CD4-positive, alpha-beta memory T cell (primary cell): ENCODE measurements at regions not wholly inside any gene's neighbourhood (a gene's known extent, or its start where the extent isn't known, plus 50 kb on each side); places are given as distances from the start of the nearest gene placed in this dataset.

ENCODE experiments used
- CTCF ChIA-PET: fragments of 350-600 bp; sonication (Branson Sonifier 250); formaldehyde crosslinking; loops from one replicate; lab custom pipeline; 2021; ENCODE audit warnings: inconsistent platforms; ENCODE audit not compliant: partially characterized antibody; lab: Charles Lee
- POLR2A ChIA-PET: fragments of 350-600 bp; sonication (Branson Sonifier 250); formaldehyde crosslinking; loops from one replicate; lab custom pipeline; 2021; ENCODE audit not compliant: partially characterized antibody; lab: Charles Lee
- DNase-seq, 5 donors: peaks; one replicate each; pipeline versions ENCODE4 v3.0.0 to v3.0.0-alpha.2; 2020 to 2022; ENCODE audit warnings: mixed read lengths in 1 of 5
- H3K27ac ChIP-seq: one replicate; pipeline ENCODE4 v1.7.0; 2013; ENCODE audit warnings: low read depth, low read length
- H3K27me3 ChIP-seq: 2 replicates; pipeline ENCODE4 v1.7.0; 2013; ENCODE audit warnings: mild to moderate bottlenecking, low read length, moderate library complexity; ENCODE audit not compliant: insufficient read depth
- H3K36me3 ChIP-seq: 2 replicates; pipeline ENCODE4 v1.7.0; 2013; ENCODE audit warnings: mild to moderate bottlenecking, low read length, moderate library complexity; ENCODE audit not compliant: insufficient read depth
- H3K4me1 ChIP-seq: 2 replicates; pipeline ENCODE4 v1.7.0; 2013; ENCODE audit warnings: mild to moderate bottlenecking, low read length, moderate library complexity; ENCODE audit not compliant: insufficient read depth
- H3K4me3 ChIP-seq, 2 donors: one replicate each; pipeline ENCODE4 v1.7.0; 2013; ENCODE audit warnings: low read length in 2 of 2, mild to moderate bottlenecking in 1 of 2
- H3K9me3 ChIP-seq, 2 donors: one replicate each; pipeline ENCODE4 v1.7.0; 2013; ENCODE audit warnings: low read length in 2 of 2, control low read depth in 1 of 2; ENCODE audit not compliant: control insufficient read depth in 1 of 2
- H3K27ac Mint-ChIP-seq, 7 donors: one replicate each; pipeline ENCODE4 v1.8.0; 2020 to 2021; ENCODE audit warnings: mixed read lengths in 7 of 7, mild to moderate bottlenecking in 6 of 7, inconsistent platforms in 3 of 7, moderate library complexity in 3 of 7
- H3K27me3 Mint-ChIP-seq, 2 donors: one replicate each; pipeline ENCODE4 v1.8.0; 2020 to 2021; ENCODE audit warnings: mixed read lengths in 2 of 2
- H3K36me3 Mint-ChIP-seq, 2 donors: one replicate each; pipeline ENCODE4 v1.8.0; 2020 to 2021; ENCODE audit warnings: mixed read lengths in 2 of 2, inconsistent platforms in 1 of 2, mild to moderate bottlenecking in 1 of 2
- H3K4me1 Mint-ChIP-seq, 4 donors: one replicate each; pipeline ENCODE4 v1.8.0; 2020 to 2021; ENCODE audit warnings: mixed read lengths in 4 of 4, mild to moderate bottlenecking in 1 of 4
- H3K4me3 Mint-ChIP-seq, 8 donors: one replicate each; pipeline ENCODE4 v1.8.0; 2020 to 2021; ENCODE audit warnings: mixed read lengths in 8 of 8, mild to moderate bottlenecking in 7 of 8, moderate library complexity in 6 of 8, inconsistent platforms in 3 of 8
- H3K9me3 Mint-ChIP-seq, 8 donors: one replicate each; pipeline ENCODE4 v1.8.0; 2020 to 2021; ENCODE audit warnings: mixed read lengths in 8 of 8, mild to moderate bottlenecking in 5 of 8, inconsistent platforms in 3 of 8, moderate library complexity in 1 of 8
- intact Hi-C: fragments of 100-400 bp; cut with micrococcal nuclease; formaldehyde crosslinking; loops from one replicate; pipeline ENCODE4 v1.15.1; 2023

DNA sequence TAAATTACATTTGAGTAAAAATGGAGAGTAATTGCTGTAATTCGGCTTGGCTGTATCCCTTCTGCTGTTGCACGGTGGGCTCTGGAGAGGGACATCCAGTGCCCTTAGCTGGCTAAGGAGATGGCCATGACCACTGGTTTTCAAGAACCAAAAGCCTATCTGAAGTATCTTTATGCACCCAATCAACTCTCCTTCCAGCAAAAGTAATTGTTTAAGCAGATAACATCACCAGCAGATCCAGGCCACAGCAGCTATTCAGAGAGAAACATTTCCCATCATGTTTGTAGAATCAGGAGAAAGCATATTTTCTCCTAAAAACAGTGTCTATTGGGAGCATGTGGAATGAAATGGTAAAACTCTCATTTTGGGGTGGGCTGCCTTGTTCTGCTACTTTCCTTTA, 514.5 kb upstream of the RGMA start:
- H3K4me3 ChIP-seq: no peak overlapping the region
- Mint-ChIP-seq H3K4me3 (no peak overlapping the region), H3K9me3 (peaks cover 0 to 1% (median 0%) of the 10 kb centered on the region in 8 donors), H3K27ac (no peak overlapping the region), H3K4me1 (no peaks in the 10 kb centered on the region), H3K36me3 (no peaks in the 10 kb centered on the region), H3K27me3 (peaks cover 12 to 19% of the 10 kb centered on the region in 2 donors)
- no peaks in the 10 kb centered on the region for H3K9me3 ChIP-seq
- POLR2A ChIA-PET: no interaction called here
- no peaks in the 10 kb centered on the region for H3K27me3 ChIP-seq
- CTCF ChIA-PET: no interaction called here
- intact Hi-C loops: no loop called here
- H3K36me3 ChIP-seq: no peaks in the 10 kb centered on the region
- DNase-seq: no peak
- no peaks in the 10 kb centered on the region for H3K4me1 ChIP-seq
- H3K27ac ChIP-seq: no peak overlapping the region

DNA sequence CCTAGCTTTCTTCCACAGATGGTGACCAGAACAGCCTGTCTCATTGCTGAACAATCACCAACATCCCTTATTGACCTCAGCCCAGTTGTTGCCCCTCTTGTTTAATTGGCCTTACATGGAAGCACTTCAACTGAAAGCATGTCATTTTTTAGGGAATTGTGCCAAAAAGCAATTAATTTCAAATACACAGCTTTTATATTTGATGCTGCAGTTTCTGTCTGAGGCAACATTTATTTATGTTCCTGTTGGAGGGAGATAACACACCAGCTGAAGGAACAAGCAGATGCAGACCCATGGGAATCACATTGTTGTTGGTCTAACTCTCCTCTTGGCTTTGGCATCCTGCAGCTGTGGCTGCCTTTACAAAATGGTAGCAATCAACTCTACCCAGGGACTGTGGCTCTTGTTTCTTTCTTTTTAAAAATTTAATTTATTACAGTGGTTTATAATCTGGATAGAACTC, 498.1 kb upstream of the RGMA start:
- no peak overlapping the region for H3K27ac Mint-ChIP-seq
- CTCF ChIA-PET: interaction anchor here (0.7 kb wide), 1 partner anchor 11 kb away, joined by 3 read pairs; no protein-coding TSS in a partner anchor

GRCh38 chr15:93585012-93585411, 496.0 kb upstream of the RGMA start:
- no peaks in the 10 kb centered on the region for H3K9me3 ChIP-seq
- Mint-ChIP-seq H3K4me3 (no peak overlapping the region), H3K27me3 (peaks cover 5 to 11% of the 10 kb centered on the region in 2 donors), H3K36me3 (no peaks in the 10 kb centered on the region), H3K9me3 (peaks cover 0 to 4% (median 1%) of the 10 kb centered on the region in 8 donors), H3K4me1 (no peaks in the 10 kb centered on the region), H3K27ac (no peak overlapping the region)
- intact Hi-C loops: no loop called here
- no peak for DNase-seq
- H3K27ac ChIP-seq: no peak overlapping the region
- POLR2A ChIA-PET: no interaction called here
- peaks cover 8% of the 10 kb centered on the region for H3K27me3 ChIP-seq
- CTCF ChIA-PET: no interaction called here
- no peak overlapping the region for H3K4me3 ChIP-seq
- no peaks in the 10 kb centered on the region for H3K4me1 ChIP-seq
- H3K36me3 ChIP-seq: no peaks in the 10 kb centered on the region

More for the DNA sequence above, 498.1 kb upstream of the RGMA start:
- no peak overlapping the region for H3K27ac ChIP-seq
- POLR2A ChIA-PET: no interaction called here
- H3K4me1 Mint-ChIP-seq: no peaks in the 10 kb centered on the region
- peaks cover 0 to 3% (median under 1%) of the 10 kb centered on the region in 8 donors for H3K9me3 Mint-ChIP-seq
- intact Hi-C loops: no loop called here
- H3K27me3 Mint-ChIP-seq: peaks cover 6 to 13% of the 10 kb centered on the region in 2 donors
- H3K4me3 ChIP-seq: no peak overlapping the region
- no peaks in the 10 kb centered on the region for H3K36me3 ChIP-seq
- H3K4me3 Mint-ChIP-seq: no peak overlapping the region
- no peak for DNase-seq
- H3K9me3 ChIP-seq: no peaks in the 10 kb centered on the region
- peaks cover 8% of the 10 kb centered on the region for H3K27me3 ChIP-seq
- H3K36me3 Mint-ChIP-seq: no peaks in the 10 kb centered on the region
- H3K4me1 ChIP-seq: no peaks in the 10 kb centered on the region

- peaks cover 8% of the 10 kb centered on the region for H3K27me3 ChIP-seq
- no peaks in the 10 kb centered on the region for H3K9me3 ChIP-seq
- intact Hi-C loops: no loop called here
- CTCF ChIA-PET: no interaction called here
- peaks cover 0 to 10% (median 6%) of the 10 kb centered on the region in 8 donors for H3K9me3 Mint-ChIP-seq
- no peak for DNase-seq
- peaks cover 4 to 9% of the 10 kb centered on the region in 2 donors for H3K27me3 Mint-ChIP-seq
- H3K27ac Mint-ChIP-seq: no peak overlapping the region
- no peak overlapping the region for H3K4me3 ChIP-seq
- no peaks in the 10 kb centered on the region for H3K36me3 ChIP-seq
- POLR2A ChIA-PET: no interaction called here
- no peak overlapping the region for H3K4me3 Mint-ChIP-seq
- no peaks in the 10 kb centered on the region for H3K36me3 Mint-ChIP-seq
- no peaks in the 10 kb centered on the region for H3K4me1 Mint-ChIP-seq
- H3K4me1 ChIP-seq: no peaks in the 10 kb centered on the region
- H3K27ac ChIP-seq: no peak overlapping the region
Measured at GRCh38 chr15:93583968-93584367, 495.0 kb upstream of the RGMA start.

DNA sequence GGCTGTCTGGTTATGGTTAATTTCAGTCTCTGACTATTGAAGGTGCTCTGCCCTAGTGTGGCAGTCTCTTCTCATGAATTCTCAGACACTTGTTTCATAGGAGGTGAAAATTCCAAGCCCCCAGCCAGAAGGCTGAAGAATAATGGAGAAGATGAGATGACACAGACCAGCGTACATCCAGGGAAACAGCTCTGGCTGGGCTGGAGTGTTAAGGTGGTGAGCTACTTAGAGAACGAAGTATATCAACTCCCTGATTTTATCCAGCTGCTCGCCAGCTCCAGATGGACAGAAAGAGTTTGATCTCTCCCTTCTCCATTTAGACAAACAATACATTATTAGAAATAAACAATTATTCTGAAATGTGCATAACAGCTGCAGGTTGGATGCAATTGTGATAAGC, 494.5 kb upstream of the RGMA start:
- intact Hi-C loops: no loop called here

DNA sequence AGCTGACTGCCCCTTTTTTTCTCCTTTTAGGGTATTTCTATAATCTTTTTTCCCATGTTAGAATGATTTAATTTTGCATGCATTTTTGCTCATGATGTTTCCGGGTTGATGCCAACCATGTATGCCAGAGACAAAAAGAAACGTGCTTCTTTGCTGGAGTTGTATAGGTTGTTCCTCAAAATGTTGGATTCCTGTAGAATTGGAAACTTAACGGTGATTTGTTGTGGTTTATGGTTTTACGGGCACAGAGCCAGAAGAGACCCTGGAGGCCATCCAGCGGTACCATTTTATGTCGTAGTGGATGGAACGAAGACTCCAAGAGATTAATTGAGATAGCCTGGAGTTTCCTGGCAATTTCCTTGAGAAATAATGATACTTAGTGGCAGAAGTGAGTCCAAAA, 481.5 kb upstream of the RGMA start:
- DNase-seq: no peak
- H3K27me3 ChIP-seq: no peaks in the 10 kb centered on the region
- Mint-ChIP-seq H3K4me3 (no peak overlapping the region), H3K27me3 (peaks cover 0 to 6% of the 10 kb centered on the region in 2 donors), H3K4me1 (no peaks in the 10 kb centered on the region), H3K9me3 (peaks cover 0 to 4% (median 0%) of the 10 kb centered on the region in 8 donors), H3K27ac (no peak overlapping the region), H3K36me3 (no peaks in the 10 kb centered on the region)
- H3K4me1 ChIP-seq: no peaks in the 10 kb centered on the region
- ChIA-PET POLR2A (no interaction called here), CTCF (interaction anchor here (0.7 kb wide), 1 partner anchor 10 kb away, joined by 3 read pairs; no protein-coding TSS in a partner anchor)
- no peak overlapping the region for H3K27ac ChIP-seq
- intact Hi-C loops: no loop called here
- no peaks in the 10 kb centered on the region for H3K36me3 ChIP-seq
- H3K9me3 ChIP-seq: no peaks in the 10 kb centered on the region
- H3K4me3 ChIP-seq: no peak overlapping the region

More for the DNA sequence above, 494.5 kb upstream of the RGMA start:
- Histone ChIP-seq H3K4me1 (no peaks in the 10 kb centered on the region), H3K4me3 (no peak overlapping the region), H3K27me3 (peaks cover 8% of the 10 kb centered on the region), H3K9me3 (no peaks in the 10 kb centered on the region), H3K27ac (no peak overlapping the region), H3K36me3 (no peaks in the 10 kb centered on the region)
- H3K9me3 Mint-ChIP-seq: peaks cover 0 to 13% (median 6%) of the 10 kb centered on the region in 8 donors
- no peaks in the 10 kb centered on the region for H3K36me3 Mint-ChIP-seq
- H3K4me3 Mint-ChIP-seq: no peak overlapping the region
- no peak for DNase-seq
- H3K27ac Mint-ChIP-seq: no peak overlapping the region
- H3K27me3 Mint-ChIP-seq: peaks cover 2 to 9% of the 10 kb centered on the region in 2 donors
- CTCF ChIA-PET: no interaction called here
- no peaks in the 10 kb centered on the region for H3K4me1 Mint-ChIP-seq
- POLR2A ChIA-PET: no interaction called here

- Histone ChIP-seq H3K36me3 (no peaks in the 10 kb centered on the region), H3K4me3 (no peak overlapping the region), H3K4me1 (no peaks in the 10 kb centered on the region), H3K9me3 (no peaks in the 10 kb centered on the region), H3K27ac (no peak overlapping the region), H3K27me3 (no peaks in the 10 kb centered on the region)
- peaks cover 0 to 5% of the 10 kb centered on the region in 2 donors for H3K27me3 Mint-ChIP-seq
- H3K27ac Mint-ChIP-seq: no peak overlapping the region
- POLR2A ChIA-PET: no interaction called here
- CTCF ChIA-PET: no interaction called here
- H3K9me3 Mint-ChIP-seq: peaks cover 0 to 3% (median 0%) of the 10 kb centered on the region in 8 donors
- no peak for DNase-seq
- no peak overlapping the region for H3K4me3 Mint-ChIP-seq
- H3K4me1 Mint-ChIP-seq: no peaks in the 10 kb centered on the region
- intact Hi-C loops: no loop called here
- no peaks in the 10 kb centered on the region for H3K36me3 Mint-ChIP-seq
Measured at GRCh38 chr15:93566762-93567161, 477.8 kb upstream of the RGMA start.
